GM23248 (cell line): ENCODE measurements at regions not wholly inside any gene's neighbourhood (a gene's known extent, or its start where the extent isn't known, plus 50 kb on each side); places are given as distances from the start of the nearest gene placed in this dataset.

Experiments used
- EZH2 ChIP-seq: fragments of 200-600 bp; sonication (generic); IDR thresholded peaks from 2 replicates; pipeline ENCODE4 v1.6.1; 2018; ENCODE audit warnings: antibody characterized with exemption, mild to moderate bottlenecking; ENCODE audit not compliant: insufficient read depth, poor library complexity, severe bottlenecking
- EZH2phosphoT487 ChIP-seq: fragments of 200-600 bp; sonication (generic); IDR thresholded peaks from 2 replicates; pipeline ENCODE4 v1.6.1; 2018; ENCODE audit warnings: antibody characterized with exemption, moderate library complexity, mild to moderate bottlenecking, low read depth; ENCODE audit not compliant: insufficient read depth

- TF ChIP-seq EZH2 (no peak), EZH2phosphoT487 (no peak)
These were observed 533.3 kb upstream of the GHITM start for GRCh38 chr10:83605783-83606630.
